AG08396 (cell line): ENCODE measurements at regions not wholly inside any gene's neighbourhood (a gene's known extent, or its start where the extent isn't known, plus 50 kb on each side); places are given as distances from the start of the nearest gene placed in this dataset.
"Not testable (repeated sequence)": the region's sequence is repeated elsewhere in the genome, so short reads cannot be mapped to it uniquely, and the experiment has no call there.

ENCODE experiments used
- DNase-seq: peaks from one replicate; pipeline ENCODE4 v3.0.0; 2012; ENCODE audit warnings: low spot score, mixed read lengths

- DNase-seq, result not testable (repeated sequence)
Observed at GRCh38 chr11:86166287-86166686, 78.3 kb upstream of the EED start.

- DNase-seq, result no peak
Observed at GRCh38 chr11:86164106-86164505, 80.4 kb upstream of the EED start.

GRCh38 chr11:86163221-86163876 lies 81.2 kb upstream of the EED start:
- DNase-seq, result not testable (repeated sequence)

- DNase-seq, result peak; percentile 68
Observed at GRCh38 chr11:86162239-86162638, 82.3 kb upstream of the EED start.

GRCh38 chr11:86161837-86162236 lies 82.7 kb upstream of the EED start:
- no peak for DNase-seq

GRCh38 chr11:86161336-86161735 lies 83.2 kb upstream of the EED start:
- no peak for DNase-seq

GRCh38 chr11:86160541-86161149 lies 83.9 kb upstream of the EED start:
- DNase-seq, result no peak

GRCh38 chr11:86159581-86159891 lies 85.0 kb upstream of the EED start:
- no peak for DNase-seq

GRCh38 chr11:86158704-86159580 lies 85.6 kb upstream of the EED start:
- DNase-seq, result no peak

- no peak for DNase-seq
Observed at GRCh38 chr11:86157797-86158378, 86.7 kb upstream of the EED start.

- no peak for DNase-seq
Observed at GRCh38 chr11:86156397-86156955, 87.6 kb upstream of the PICALM start.

GRCh38 chr11:86155200-86155844 lies 86.4 kb upstream of the PICALM start:
- DNase-seq, result no peak

GRCh38 chr11:86153439-86153838 lies 84.6 kb upstream of the PICALM start:
- no peak for DNase-seq

GRCh38 chr11:86152901-86153300 lies 84.0 kb upstream of the PICALM start:
- DNase-seq, result no peak

- DNase-seq, result no peak
Observed at GRCh38 chr11:86152006-86152862, 83.3 kb upstream of the PICALM start.

- no peak for DNase-seq
Observed at GRCh38 chr11:86151174-86152005, 82.5 kb upstream of the PICALM start.

GRCh38 chr11:86150847-86151173 lies 81.9 kb upstream of the PICALM start:
- DNase-seq, result no peak

- no peak for DNase-seq
Observed at GRCh38 chr11:86149792-86150191, 80.9 kb upstream of the PICALM start.

- DNase-seq, result no peak
Observed at GRCh38 chr11:86148345-86148747, 79.5 kb upstream of the PICALM start.

- no peak for DNase-seq
Observed at GRCh38 chr11:86147004-86147403, 78.1 kb upstream of the PICALM start.
